ENCODE measurements at regions not wholly inside any gene's neighbourhood (a gene's known extent, or its start where the extent isn't known, plus 50 kb on each side); places are given as distances from the start of the nearest gene placed in this dataset.
A peak's percentile ranks its signal among the peaks of the same experiment; 100 is the strongest.
"Not testable (repeated sequence)": the region's sequence is repeated elsewhere in the genome, so short reads cannot be mapped to it uniquely, and the experiment has no call there.

DNA sequence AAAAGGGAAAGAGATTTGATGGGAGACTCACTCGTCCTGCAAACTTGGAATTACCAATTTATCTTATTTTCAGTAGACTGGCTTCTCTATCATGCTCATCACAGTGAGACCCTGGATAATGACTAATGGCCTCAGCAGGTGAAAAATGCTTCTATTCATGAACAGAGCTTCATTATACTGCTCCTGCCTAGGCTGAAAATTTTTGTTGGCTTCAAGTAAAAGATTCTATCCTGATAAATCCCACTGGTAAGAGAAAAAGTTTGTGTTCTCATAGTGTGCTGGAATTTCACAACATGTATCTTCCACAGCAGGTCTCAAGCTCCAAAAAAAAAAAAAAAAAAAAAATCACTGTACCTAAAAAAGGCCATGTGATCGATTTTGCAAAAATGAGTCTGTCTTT is 329.3 kb upstream of the FZD8 start:
- TF ChIP-seq, protein P1, sequence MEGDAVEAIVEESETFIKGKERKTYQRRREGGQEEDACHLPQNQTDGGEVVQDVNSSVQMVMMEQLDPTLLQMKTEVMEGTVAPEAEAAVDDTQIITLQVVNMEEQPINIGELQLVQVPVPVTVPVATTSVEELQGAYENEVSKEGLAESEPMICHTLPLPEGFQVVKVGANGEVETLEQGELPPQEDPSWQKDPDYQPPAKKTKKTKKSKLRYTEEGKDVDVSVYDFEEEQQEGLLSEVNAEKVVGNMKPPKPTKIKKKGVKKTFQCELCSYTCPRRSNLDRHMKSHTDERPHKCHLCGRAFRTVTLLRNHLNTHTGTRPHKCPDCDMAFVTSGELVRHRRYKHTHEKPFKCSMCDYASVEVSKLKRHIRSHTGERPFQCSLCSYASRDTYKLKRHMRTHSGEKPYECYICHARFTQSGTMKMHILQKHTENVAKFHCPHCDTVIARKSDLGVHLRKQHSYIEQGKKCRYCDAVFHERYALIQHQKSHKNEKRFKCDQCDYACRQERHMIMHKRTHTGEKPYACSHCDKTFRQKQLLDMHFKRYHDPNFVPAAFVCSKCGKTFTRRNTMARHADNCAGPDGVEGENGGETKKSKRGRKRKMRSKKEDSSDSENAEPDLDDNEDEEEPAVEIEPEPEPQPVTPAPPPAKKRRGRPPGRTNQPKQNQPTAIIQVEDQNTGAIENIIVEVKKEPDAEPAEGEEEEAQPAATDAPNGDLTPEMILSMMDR (conservative IDR thresholded peaks at IDR 0.05; ENCODE audit: low read depth, low read length) = no peak
- no peak overlapping the region for H3K4me3 ChIP-seq (ENCODE audit: low read depth, low read length)
- no peak for DNase-seq (ENCODE audit: low read depth)

DNA sequence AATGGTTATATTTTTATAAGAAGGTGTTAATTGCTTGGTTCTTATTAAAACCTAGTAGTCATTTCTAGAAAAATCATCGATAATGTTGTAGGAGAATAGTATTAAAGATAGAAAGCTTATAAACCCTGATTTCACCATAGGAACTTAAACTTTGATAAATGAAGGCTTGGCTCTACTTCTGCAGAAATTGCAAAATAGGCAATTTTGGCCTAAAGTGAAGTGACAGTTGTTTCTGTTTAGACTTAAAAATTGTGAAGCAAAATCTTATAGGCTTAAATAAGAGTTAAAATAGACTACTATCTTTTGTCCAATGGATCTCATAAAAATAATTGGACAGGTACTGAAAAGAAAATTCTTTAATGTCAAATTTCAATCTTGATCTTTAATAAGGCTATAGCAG is 321.6 kb upstream of the FZD8 start:
- no peak for DNase-seq (ENCODE audit: low read depth)
- TF ChIP-seq, protein P1 (conservative IDR thresholded peaks at IDR 0.05; ENCODE audit: low read depth, low read length) = no peak
- no peak overlapping the region for H3K4me3 ChIP-seq (ENCODE audit: low read depth, low read length)

DNA sequence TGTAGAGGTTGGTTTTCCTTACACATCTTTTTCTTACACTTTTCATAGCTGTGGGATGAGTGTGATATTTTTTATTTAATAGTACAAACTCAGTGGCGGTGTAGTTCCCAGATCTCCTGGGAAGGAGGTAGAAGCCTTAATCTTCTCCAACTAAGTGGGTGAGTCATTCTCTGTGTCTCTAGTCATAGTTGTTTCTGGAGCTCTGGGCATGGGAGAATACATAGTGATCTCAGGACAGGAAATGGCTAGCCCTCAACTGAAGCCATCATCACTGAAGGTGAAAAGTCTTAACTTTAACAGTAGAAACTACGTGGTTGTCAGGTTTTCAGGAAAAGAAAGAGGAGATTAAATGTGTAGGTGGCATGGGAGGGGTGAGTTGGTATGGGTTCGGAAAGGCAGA is 319.4 kb upstream of the FZD8 start:
- TF ChIP-seq, protein P1 (conservative IDR thresholded peaks at IDR 0.05; ENCODE audit: low read depth, low read length) = no peak
- H3K4me3 ChIP-seq (ENCODE audit: low read depth, low read length) = no peak overlapping the region
- DNase-seq (ENCODE audit: low read depth) = no peak

DNA sequence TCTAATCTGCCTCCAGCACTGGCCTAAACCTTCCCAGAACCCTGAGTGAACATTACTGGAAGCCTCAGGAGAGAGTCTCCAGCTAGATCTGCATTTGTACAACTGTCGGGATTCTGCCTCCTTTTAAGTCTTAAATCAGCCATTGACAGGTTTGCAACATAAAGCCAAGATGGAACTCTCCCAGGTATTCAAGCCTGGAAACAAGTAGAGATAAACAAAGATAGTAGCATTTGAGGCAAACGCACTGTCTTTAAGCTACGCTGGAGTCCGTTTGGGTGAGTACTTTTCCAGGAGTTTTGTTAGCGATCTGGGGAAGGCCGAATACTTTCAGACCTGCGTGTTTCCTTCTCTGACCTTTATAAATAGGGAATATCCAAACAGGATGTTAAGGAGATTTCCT is 317.2 kb upstream of the FZD8 start:
- no peak overlapping the region for H3K4me3 ChIP-seq (ENCODE audit: low read depth, low read length)
- DNase-seq (ENCODE audit: low read depth) = no peak
- TF ChIP-seq, protein P1 (conservative IDR thresholded peaks at IDR 0.05; ENCODE audit: low read depth, low read length) = no peak

DNA sequence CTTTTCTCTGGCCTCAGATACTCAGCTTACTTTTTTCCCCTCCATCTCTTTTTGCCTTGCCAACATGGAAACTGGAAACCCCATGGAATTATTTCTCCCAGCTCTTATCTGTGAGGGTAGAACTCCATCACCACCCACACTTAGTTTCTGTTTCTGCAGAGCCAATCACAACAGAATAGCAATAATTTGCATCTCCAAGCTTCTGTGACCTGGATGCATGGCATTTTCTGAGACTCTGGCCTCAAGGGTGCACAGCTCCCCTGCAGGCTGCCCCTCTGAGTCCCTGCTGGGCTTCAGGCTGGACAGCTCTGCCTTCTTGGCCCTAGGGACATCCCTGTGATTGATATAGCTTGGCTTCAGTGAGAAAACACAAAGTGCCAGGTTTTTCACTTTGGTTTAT is 316.5 kb upstream of the FZD8 start:
- H3K4me3 ChIP-seq (ENCODE audit: low read depth, low read length); DNase-seq (ENCODE audit: low read depth): not testable (repeated sequence)
- TF ChIP-seq, protein P1 (conservative IDR thresholded peaks at IDR 0.05; ENCODE audit: low read depth, low read length) = peak; percentile 7

DNA sequence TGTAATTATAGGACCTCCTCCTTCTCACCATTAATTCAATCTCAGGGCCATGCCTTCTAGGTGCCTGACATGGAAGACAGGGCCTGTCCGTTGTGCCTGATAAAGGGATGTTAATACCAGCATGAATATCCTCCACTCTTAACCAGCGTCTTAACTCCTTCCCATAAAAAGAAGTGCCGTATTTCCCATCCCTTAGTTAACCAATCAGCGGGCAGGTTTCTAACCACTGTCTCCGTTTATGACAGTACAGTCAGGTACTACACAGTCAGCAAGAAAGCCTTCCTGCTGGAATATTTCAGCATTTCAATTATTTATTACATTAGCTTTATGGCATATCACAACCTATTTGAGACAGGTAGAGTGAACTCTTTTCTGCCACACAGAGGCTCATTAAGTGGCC is 308.6 kb upstream of the FZD8 start:
- H3K4me3 ChIP-seq (ENCODE audit: low read depth, low read length) = no peak overlapping the region
- no peak for DNase-seq (ENCODE audit: low read depth)
- TF ChIP-seq, protein P1 (conservative IDR thresholded peaks at IDR 0.05; ENCODE audit: low read depth, low read length) = no peak

DNA sequence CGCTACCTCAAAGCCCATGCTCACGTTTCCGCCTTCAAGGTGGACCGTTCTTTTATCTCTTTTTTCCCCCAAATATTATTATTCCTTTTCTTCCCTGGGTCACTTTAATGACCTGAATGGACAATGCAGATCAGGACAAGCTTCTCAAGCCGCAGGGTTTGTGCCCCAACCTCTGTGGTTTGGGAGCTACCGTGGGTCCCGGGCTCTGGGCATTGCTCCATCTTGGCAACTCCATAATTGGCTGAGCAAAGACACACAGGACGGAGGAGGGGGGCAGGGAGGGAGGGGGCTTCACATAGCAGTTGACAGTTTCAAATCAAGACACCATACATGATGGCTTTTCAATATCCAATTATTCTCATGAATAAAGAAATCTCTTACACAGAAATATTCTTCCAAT is 308.1 kb upstream of the FZD8 start:
- TF ChIP-seq, protein P1 (conservative IDR thresholded peaks at IDR 0.05; ENCODE audit: low read depth, low read length) = no peak
- no peak for DNase-seq (ENCODE audit: low read depth)
- H3K4me3 ChIP-seq (ENCODE audit: low read depth, low read length) = no peak overlapping the region
